GM13977 (cell line): ENCODE measurements at regions not wholly inside any gene's neighbourhood (a gene's known extent, or its start where the extent isn't known, plus 50 kb on each side); places are given as distances from the start of the nearest gene placed in this dataset.

Experiments
- DNase-seq: peaks from one replicate; pipeline ENCODE4 v3.0.0; 2012; ENCODE audit warnings: low spot score
- in situ Hi-C: fragments of 300-500 bp; cut with MboI; formaldehyde crosslinking; loops from one replicate; pipeline ENCODE4 v1.12.0; 2022; ENCODE audit warnings: low sequenced_read_pairs, low pct_unique_long_range_greater_than_20kb, mixed read lengths, inconsistent platforms; ENCODE audit not compliant: unreplicated experiment
- TF ChIP-seq, protein P1 (sequence below): IDR thresholded peaks from 2 replicates; pipeline ENCODE4 v1.5.1; 2012; ENCODE audit warnings: mild to moderate bottlenecking, control low read depth; ENCODE audit not compliant: insufficient read depth; ENCODE audit errors: extremely low read depth, missing control alignments

DNA sequence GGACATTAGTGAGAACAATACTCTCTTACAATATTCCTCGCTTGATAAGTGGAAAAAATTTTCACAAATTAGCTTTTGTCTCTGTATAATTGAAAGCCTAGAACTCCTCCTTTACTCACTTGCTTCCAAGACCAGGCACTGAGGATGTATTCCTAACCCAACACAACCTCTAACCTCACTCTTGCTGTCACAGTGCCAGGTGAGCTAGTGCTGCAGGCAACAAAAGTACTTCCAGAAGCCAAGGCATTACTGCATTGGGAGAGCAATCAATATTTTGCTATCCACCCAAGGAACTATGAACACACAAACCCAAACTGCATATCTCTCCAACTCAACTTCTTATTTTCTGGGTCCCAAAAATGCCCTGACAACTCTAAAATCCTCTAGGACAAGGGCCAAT, 1081.0 kb downstream of the VRK1 start:
- TF ChIP-seq, protein P1, sequence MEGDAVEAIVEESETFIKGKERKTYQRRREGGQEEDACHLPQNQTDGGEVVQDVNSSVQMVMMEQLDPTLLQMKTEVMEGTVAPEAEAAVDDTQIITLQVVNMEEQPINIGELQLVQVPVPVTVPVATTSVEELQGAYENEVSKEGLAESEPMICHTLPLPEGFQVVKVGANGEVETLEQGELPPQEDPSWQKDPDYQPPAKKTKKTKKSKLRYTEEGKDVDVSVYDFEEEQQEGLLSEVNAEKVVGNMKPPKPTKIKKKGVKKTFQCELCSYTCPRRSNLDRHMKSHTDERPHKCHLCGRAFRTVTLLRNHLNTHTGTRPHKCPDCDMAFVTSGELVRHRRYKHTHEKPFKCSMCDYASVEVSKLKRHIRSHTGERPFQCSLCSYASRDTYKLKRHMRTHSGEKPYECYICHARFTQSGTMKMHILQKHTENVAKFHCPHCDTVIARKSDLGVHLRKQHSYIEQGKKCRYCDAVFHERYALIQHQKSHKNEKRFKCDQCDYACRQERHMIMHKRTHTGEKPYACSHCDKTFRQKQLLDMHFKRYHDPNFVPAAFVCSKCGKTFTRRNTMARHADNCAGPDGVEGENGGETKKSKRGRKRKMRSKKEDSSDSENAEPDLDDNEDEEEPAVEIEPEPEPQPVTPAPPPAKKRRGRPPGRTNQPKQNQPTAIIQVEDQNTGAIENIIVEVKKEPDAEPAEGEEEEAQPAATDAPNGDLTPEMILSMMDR: no peak
- in situ Hi-C loops: no loop called here
- no peak for DNase-seq

DNA sequence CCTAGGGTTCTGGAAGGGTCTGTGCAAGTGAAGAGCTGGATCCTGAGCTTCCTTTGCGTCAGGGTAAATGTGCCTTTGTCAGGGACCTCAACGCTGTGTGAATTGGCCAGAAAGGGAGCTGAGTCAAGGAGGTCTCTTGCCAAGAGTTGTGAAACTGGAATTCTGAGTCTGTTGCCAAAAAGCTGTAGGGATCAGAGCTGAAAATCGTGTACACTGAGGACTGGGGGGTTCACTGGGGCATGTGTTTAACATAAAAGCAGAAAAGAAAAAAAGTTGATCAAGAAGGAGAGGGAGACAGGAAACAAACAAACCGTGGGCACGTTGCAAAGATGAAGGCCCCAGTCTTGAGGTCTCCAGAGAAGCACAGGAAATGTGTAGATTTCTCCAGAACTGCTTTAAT, 1081.5 kb downstream of the VRK1 start:
- TF ChIP-seq, protein P1: no peak
- in situ Hi-C loops: no loop called here
- DNase-seq: no peak

DNA sequence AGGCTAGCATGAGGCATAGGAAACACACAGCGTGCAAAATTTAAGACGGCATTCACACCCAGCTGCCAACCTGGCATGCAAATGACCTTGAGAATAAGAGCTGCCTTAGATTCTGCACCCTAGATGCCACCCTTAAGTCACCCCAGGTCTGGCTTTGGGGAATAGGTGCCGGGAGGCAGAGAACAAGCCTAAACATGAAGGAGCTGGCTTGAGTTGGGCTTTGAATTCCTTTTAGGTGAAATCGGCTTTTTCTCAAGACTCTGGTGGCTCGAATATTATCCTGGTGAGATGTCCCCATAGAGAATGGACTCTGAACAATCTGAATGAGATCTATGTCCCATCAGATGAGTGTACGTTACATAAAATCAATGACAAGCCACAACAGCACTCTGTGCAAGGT, 1090.5 kb downstream of the VRK1 start:
- TF ChIP-seq, protein P1: no peak
- DNase-seq: no peak
- in situ Hi-C loops: no loop called here

DNA sequence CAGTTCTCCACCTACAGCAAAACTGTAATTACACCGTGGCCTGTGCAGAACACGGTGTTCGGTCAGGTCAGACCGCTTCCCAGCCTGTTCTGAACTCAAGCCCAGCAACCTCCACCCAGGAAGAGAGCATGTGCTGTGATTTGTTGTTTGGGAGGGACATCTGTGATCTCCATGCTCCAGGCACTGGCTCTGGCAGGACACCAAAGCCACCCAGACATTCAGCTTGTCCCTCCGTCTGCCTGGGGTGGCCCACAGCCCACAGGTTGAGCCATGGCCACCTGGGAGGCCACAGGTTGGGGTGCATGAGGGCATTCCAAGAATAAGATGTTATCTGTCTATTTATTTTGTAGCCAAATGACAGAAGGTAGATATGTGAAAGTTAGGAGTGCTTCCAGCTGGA, 1091.1 kb downstream of the VRK1 start:
- TF ChIP-seq, protein P1: no peak
- in situ Hi-C loops: no loop called here
- no peak for DNase-seq

DNA sequence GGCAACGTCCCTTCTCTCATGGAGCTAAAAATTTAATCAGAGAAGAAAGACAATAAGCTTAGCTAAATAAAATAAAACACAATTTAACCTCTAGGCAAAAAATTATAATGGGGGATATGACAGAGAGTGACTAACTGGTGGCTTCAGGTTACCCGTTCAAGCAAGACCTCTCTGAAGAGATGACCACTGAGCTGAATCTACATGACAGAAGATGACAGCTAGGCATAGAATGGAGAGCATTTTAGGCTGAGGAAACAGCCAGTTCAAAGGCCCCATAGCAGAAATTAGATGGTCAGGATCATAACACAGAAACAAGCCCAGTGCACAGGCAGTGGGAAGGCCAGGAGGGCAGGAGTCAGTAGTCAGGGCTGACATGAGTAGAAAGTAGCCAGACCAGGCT, 1094.3 kb downstream of the VRK1 start:
- DNase-seq: no peak
- in situ Hi-C loops: no loop called here
- TF ChIP-seq, protein P1: no peak

DNA sequence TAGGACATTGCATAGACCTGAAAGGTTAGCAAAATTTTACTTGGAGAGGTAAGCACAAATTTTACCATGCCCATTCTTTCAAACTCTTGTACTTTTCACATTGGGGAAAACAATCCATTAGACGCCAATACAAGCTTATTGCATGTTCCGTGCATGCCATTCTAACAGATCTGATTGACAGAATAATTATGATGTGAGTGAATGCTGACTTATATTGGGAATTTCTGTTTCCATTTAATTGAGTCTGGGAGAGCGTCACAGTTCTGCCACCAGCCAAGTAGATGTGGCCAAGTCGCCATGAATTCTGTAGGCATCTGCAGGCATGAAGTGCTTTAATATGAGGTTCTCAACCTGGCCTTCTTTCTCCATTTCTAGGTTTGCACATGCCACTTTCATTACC, 1097.4 kb downstream of the VRK1 start:
- in situ Hi-C loops: no loop called here
- DNase-seq: no peak
- TF ChIP-seq, protein P1: no peak
